IMR-90 (cell line): ENCODE measurements at regions not wholly inside any gene's neighbourhood (a gene's known extent, or its start where the extent isn't known, plus 50 kb on each side); places are given as distances from the start of the nearest gene placed in this dataset.
A peak's percentile ranks its signal among the peaks of the same experiment; 100 is the strongest.

Experiments
- ATAC-seq: fragments of 200-7000 bp; cut with Tn5 transposase; 2 replicates; pipeline ENCODE4 v1.9.1; 2020; ENCODE audit warnings: low read depth, mild to moderate bottlenecking, moderate library complexity
- BruUV-seq: library from RNA; stranded (reverse); fragments of 400-500 nt; replicated peaks from 2 replicates; lab custom pipeline; 2021; lab: Mats Ljungman, UMichigan
- CTCF ChIA-PET: fragments of 300-600 bp; formaldehyde crosslinking; extraction: SDS; loops from one replicate; lab custom pipeline; 2021; ENCODE audit warnings: antibody characterized with exemption; lab: Yijun Ruan, JAX
- POLR2A ChIA-PET: fragments of 300-600 bp; sonication (Branson Sonifier 250); formaldehyde crosslinking; loops from one replicate; lab custom pipeline; 2022; ENCODE audit warnings: antibody characterized with exemption; ENCODE audit not compliant: unreplicated experiment; lab: Charles Lee
- DNase-seq: peaks from one replicate; pipeline ENCODE4 v3.0.0; 2013
- H2AFZ ChIP-seq: replicated peaks from 2 replicates; pipeline ENCODE3; 2013; ENCODE audit warnings: low read length, mild to moderate bottlenecking; ENCODE audit not compliant: poor library complexity
- H2AK5ac ChIP-seq: 2 replicates; pipeline ENCODE4 v1.6.1; 2013; ENCODE audit warnings: low read depth, low read length, inconsistent platforms
- H2AK9ac ChIP-seq: replicated peaks from 2 replicates; pipeline ENCODE3; 2013; ENCODE audit warnings: mild to moderate bottlenecking, low read depth, low read length, moderate library complexity; ENCODE audit not compliant: poor library complexity
- H2BK120ac ChIP-seq: 2 replicates; pipeline ENCODE4 v1.6.1; 2013; ENCODE audit warnings: low read depth, low read length, inconsistent platforms
- H2BK15ac ChIP-seq: 3 replicates; pipeline ENCODE4 v1.6.1; 2013; ENCODE audit warnings: low read depth, low read length, inconsistent platforms
- H2BK20ac ChIP-seq: 2 replicates; pipeline ENCODE4 v1.6.1; 2013; ENCODE audit warnings: low read depth, mild to moderate bottlenecking, inconsistent platforms, low read length, moderate library complexity
- H2BK5ac ChIP-seq: 2 replicates; pipeline ENCODE4 v1.6.1; 2013; ENCODE audit warnings: mild to moderate bottlenecking, low read depth, low read length, inconsistent platforms; ENCODE audit not compliant: poor library complexity, severe bottlenecking
- H3K14ac ChIP-seq: replicated peaks from 2 replicates; pipeline ENCODE4 v1.6.1; 2013; ENCODE audit warnings: low read depth, low read length, inconsistent platforms
- H3K18ac ChIP-seq: 2 replicates; pipeline ENCODE4 v1.6.1; 2013; ENCODE audit warnings: low read depth, low read length, control low read depth
- H3K23ac ChIP-seq: 2 replicates; pipeline ENCODE4 v1.6.1; 2013; ENCODE audit warnings: low read depth, low read length, inconsistent platforms
- H3K27ac ChIP-seq: 2 replicates; pipeline ENCODE4 v1.5.1; 2013; ENCODE audit warnings: mild to moderate bottlenecking, control low read depth, low read length; ENCODE audit not compliant: insufficient read depth
- H3K27me3 ChIP-seq: 2 replicates; pipeline ENCODE4 v1.6.1; 2013; ENCODE audit warnings: low read length; ENCODE audit not compliant: control insufficient read depth, insufficient read depth
- H3K36me3 ChIP-seq: 2 replicates; pipeline ENCODE4 v1.6.1; 2013; ENCODE audit warnings: low read length, mixed read lengths; ENCODE audit not compliant: control insufficient read depth, insufficient read depth
- H3K4ac ChIP-seq: 2 replicates; pipeline ENCODE4 v1.6.1; 2013; ENCODE audit warnings: low read depth, low read length, inconsistent platforms
- H3K4me1 ChIP-seq: 2 replicates; pipeline ENCODE4 v1.6.1; 2013; ENCODE audit warnings: low read length, mixed read lengths; ENCODE audit not compliant: control insufficient read depth, insufficient read depth
- H3K4me2 ChIP-seq: 2 replicates; pipeline ENCODE4 v1.6.1; 2013; ENCODE audit warnings: low read depth, mild to moderate bottlenecking, control low read depth, low read length, moderate library complexity
- H3K4me3 ChIP-seq: 2 replicates; pipeline ENCODE4 v1.5.1; 2013; ENCODE audit warnings: low read depth, mild to moderate bottlenecking, control low read depth, low read length, moderate library complexity; ENCODE audit not compliant: insufficient read depth
- H3K56ac ChIP-seq: 2 replicates; pipeline ENCODE4 v1.6.1; 2013; ENCODE audit warnings: low read length, inconsistent platforms; ENCODE audit not compliant: insufficient read depth; ENCODE audit errors: extremely low read depth
- H3K79me1 ChIP-seq, 2 experiments: 2 replicates each; pipeline ENCODE4 v1.6.1; 2013; ENCODE audit warnings: low read length in 2 of 2, inconsistent platforms in 1 of 2, low read depth in 1 of 2
- H3K9ac ChIP-seq: 2 replicates; pipeline ENCODE4 v1.6.1; 2013; ENCODE audit warnings: low read depth, low read length, control low read depth
- H3K9me1 ChIP-seq: 2 replicates; pipeline ENCODE4 v1.6.1; 2013; ENCODE audit warnings: low read length, inconsistent platforms; ENCODE audit not compliant: insufficient read depth
- H3K9me3 ChIP-seq: 2 replicates; pipeline ENCODE4 v1.6.1; 2013; ENCODE audit warnings: low read length; ENCODE audit not compliant: control insufficient read depth, insufficient read depth
- H4K20me1 ChIP-seq: 2 replicates; pipeline ENCODE4 v1.6.1; 2013; ENCODE audit warnings: low read length, inconsistent platforms; ENCODE audit not compliant: insufficient read depth
- H4K5ac ChIP-seq: 2 replicates; pipeline ENCODE4 v1.6.1; 2013; ENCODE audit warnings: mild to moderate bottlenecking, low read depth, low read length, control low read depth
- H4K8ac ChIP-seq, 2 experiments: 2 replicates each; pipeline ENCODE4 v1.6.1; 2013; ENCODE audit warnings: low read depth in 2 of 2, low read length in 2 of 2, control low read depth in 1 of 2, inconsistent platforms in 1 of 2
- H4K91ac ChIP-seq: 2 replicates; pipeline ENCODE4 v1.6.1; 2013; ENCODE audit warnings: low read depth, low read length, inconsistent platforms; ENCODE audit not compliant: insufficient read depth
- CEBPB ChIP-seq: IDR thresholded peaks from 2 replicates; pipeline ENCODE4 v1.6.1; 2012; ENCODE audit warnings: low read depth, low read length, improper control_type of control experiment
- CHD1 ChIP-seq: IDR thresholded peaks from 2 replicates; pipeline ENCODE4 v1.6.1; 2012; ENCODE audit warnings: low read depth, low read length, improper control_type of control experiment
- CTCF ChIP-seq: conservative IDR thresholded peaks from 2 replicates; pipeline ENCODE4 v1.5.1; 2012; ENCODE audit warnings: mild to moderate bottlenecking, low read depth, low read length, improper control_type of control experiment
- ELK1 ChIP-seq: fragments of 150-350 bp; IDR thresholded peaks from 2 replicates; pipeline ENCODE4 v1.6.1; 2016; ENCODE audit warnings: low read depth, mild to moderate bottlenecking, low read length, moderate library complexity, borderline replicate concordance
- MAFK ChIP-seq: IDR thresholded peaks from 2 replicates; pipeline ENCODE4 v1.6.1; 2012; ENCODE audit warnings: low read depth, low read length, improper control_type of control experiment
- MAZ ChIP-seq: IDR thresholded peaks from 2 replicates; pipeline ENCODE4 v1.6.1; 2012; ENCODE audit warnings: low read depth, mild to moderate bottlenecking, low read length, improper control_type of control experiment, moderate library complexity, borderline replicate concordance
- MXI1 ChIP-seq: IDR thresholded peaks from 2 replicates; pipeline ENCODE4 v1.6.1; 2012; ENCODE audit warnings: low read depth, mild to moderate bottlenecking, low read length, moderate library complexity, borderline replicate concordance
- NFE2L2 ChIP-seq: fragments of 150-350 bp; IDR thresholded peaks from 2 replicates; pipeline ENCODE4 v1.6.1; 2016; ENCODE audit warnings: low read depth, mild to moderate bottlenecking, low read length
- POLR2A ChIP-seq: IDR thresholded peaks from 2 replicates; pipeline ENCODE4 v1.6.1; 2012; ENCODE audit warnings: mild to moderate bottlenecking, low read depth, low read length
- RAD21 ChIP-seq: IDR thresholded peaks from 2 replicates; pipeline ENCODE4 v1.6.1; 2012; ENCODE audit warnings: low read length, improper control_type of control experiment
- RCOR1 ChIP-seq: IDR thresholded peaks from 2 replicates; pipeline ENCODE4 v1.6.1; 2012; ENCODE audit warnings: mild to moderate bottlenecking, low read length, improper control_type of control experiment; ENCODE audit not compliant: insufficient replicate concordance
- RFX5 ChIP-seq: IDR thresholded peaks from 2 replicates; pipeline ENCODE4 v1.8.0; 2012; ENCODE audit warnings: low read depth, mild to moderate bottlenecking, low read length, moderate library complexity
- SMC3 ChIP-seq: fragments of 150-350 bp; IDR thresholded peaks from 2 replicates; pipeline ENCODE4 v1.6.1; 2016; ENCODE audit warnings: low read depth, mild to moderate bottlenecking, antibody characterized with exemption, low read length, moderate library complexity
- USF2 ChIP-seq: fragments of 150-350 bp; IDR thresholded peaks from 2 replicates; pipeline ENCODE4 v1.6.1; 2017; ENCODE audit warnings: mild to moderate bottlenecking, antibody characterized with exemption, low read length, low read depth
- WGBS, 2 experiments: methylation state at CpG; one replicate each; pipeline versions ENCODE4 v1.1.5 to v1.1.7; 2013; ENCODE audit warnings: missing lambda C conversion rate in 2 of 2; ENCODE audit not compliant: insufficient read length in 1 of 2; ENCODE audit errors: extremely low coverage in 2 of 2; 5-methylcytosine and 5-hydroxymethylcytosine counted together
- dilution Hi-C: fragments of 300-500 bp; cut with HindIII; formaldehyde crosslinking; loops from one replicate; pipeline ENCODE4 v1.14.3; 2018; ENCODE audit warnings: low sequenced_read_pairs; ENCODE audit not compliant: unreplicated experiment
- in situ Hi-C: fragments of 300-500 bp; cut with MboI; formaldehyde crosslinking; loops from 3 replicates; pipeline ENCODE4 v1.14.3; 2019; ENCODE audit warnings: low sequenced_read_pairs, inconsistent platforms, mixed read lengths
- intact Hi-C: fragments of 100-400 bp; cut with micrococcal nuclease; formaldehyde crosslinking; loops from 2 replicates; pipeline ENCODE4 v1.10.0; 2022

GRCh38 chr12:87796961-87797516 is 232.2 kb downstream of the C12orf50 start:
- Histone ChIP-seq H4K20me1 (no peaks in the 10 kb centered on the region), H3K4me3 (no peak overlapping the region), H3K9ac (no peak overlapping the region), H3K27ac (no peak overlapping the region), H3K4me2 (no peak overlapping the region; the same call in 1 of the 2 replicates), H3K9me3 (no peaks in the 10 kb centered on the region), H3K27me3 (no peaks in the 10 kb centered on the region), H3K4me1 (peaks cover 6% of the 10 kb centered on the region; the same call in 1 of the 2 replicates), H4K5ac (peak overlapping the region; percentile 24; the same call in 1 of the 2 replicates), H3K4ac (no peak overlapping the region), H2AK5ac (no peak overlapping the region), H2BK20ac (no peak overlapping the region), H2BK15ac (no peak overlapping the region), H2AFZ (no peak overlapping the region), H3K56ac (no peak overlapping the region), H2BK5ac (no peak overlapping the region), H3K23ac (no peak overlapping the region), H4K8ac (no peak overlapping the region), H3K79me1 (no peaks in the 10 kb centered on the region), H2BK120ac (no peak overlapping the region), H3K18ac (peak overlapping the region; percentile 77; the same call in 1 of the 2 replicates), H3K9me1 (peaks cover 4% of the 10 kb centered on the region; the same call in 1 of the 2 replicates), H3K14ac (no peak overlapping the region), H3K36me3 (no peaks in the 10 kb centered on the region), H2AK9ac (no peak overlapping the region), H4K91ac (no peak overlapping the region)
- dilution Hi-C loops (no loop called here), intact Hi-C loops (no loop called here), in situ Hi-C loops (no loop called here)
- WGBS, 2 experiments: 17% methylated on average over 1 of the region's 1 CpG; no CpG with 5 or more reads in 1 of the 2 experiments
- no peak for ATAC-seq
- BruUV-seq: no TSS peak
- CTCF ChIA-PET: no interaction called here
- TF ChIP-seq MXI1: no peak
- no peak for TF ChIP-seq POLR2A
- TF ChIP-seq RAD21: no peak
- TF ChIP-seq CHD1: no peak
- TF ChIP-seq ELK1: no peak
- no peak for TF ChIP-seq RCOR1
- no peak for TF ChIP-seq SMC3
- no peak for TF ChIP-seq NFE2L2
- no peak for TF ChIP-seq MAFK
- no peak for TF ChIP-seq RFX5
- no peak for TF ChIP-seq MAZ
- TF ChIP-seq CEBPB: no peak
- no peak for TF ChIP-seq CTCF
- no peak for TF ChIP-seq USF2
- DNase-seq: no peak
- POLR2A ChIA-PET: no interaction called here
